DND-41 (cell line): ENCODE measurements at regions not wholly inside any gene's neighbourhood (a gene's known extent, or its start where the extent isn't known, plus 50 kb on each side); places are given as distances from the start of the nearest gene placed in this dataset.

Experiments
- EZH2 ChIP-seq: IDR thresholded peaks from 3 replicates; pipeline ENCODE4 v1.6.1; 2012; ENCODE audit warnings: borderline replicate concordance, low read depth, mild to moderate bottlenecking, moderate library complexity, low read length, inconsistent platforms; ENCODE audit not compliant: severe bottlenecking
- TF ChIP-seq, protein P1 (sequence below): IDR thresholded peaks from 2 replicates; pipeline ENCODE4 v1.5.1; 2012; ENCODE audit warnings: borderline replicate concordance, low read length, moderate library complexity, mild to moderate bottlenecking; ENCODE audit not compliant: poor library complexity, severe bottlenecking; ENCODE audit errors: extremely low read depth

DNA sequence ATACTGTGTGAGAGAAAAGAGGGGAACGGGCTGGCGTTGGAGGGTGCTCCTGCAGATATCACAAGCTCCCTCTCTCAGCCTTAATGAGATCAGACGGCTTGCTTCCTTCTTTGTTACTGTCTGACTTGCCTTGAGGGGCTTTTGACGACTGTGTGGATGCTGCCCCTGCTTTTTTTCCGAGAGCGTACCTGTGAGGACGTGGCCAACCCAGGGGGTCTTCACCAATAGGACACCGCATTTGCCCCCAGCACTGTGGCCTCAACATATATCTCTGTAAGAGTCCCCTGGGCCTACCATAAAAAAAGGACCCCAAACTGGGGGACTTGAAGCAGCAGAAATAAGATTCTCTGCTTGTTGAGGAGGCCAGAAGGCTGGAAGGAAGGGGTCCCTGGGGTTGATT is 143.9 kb downstream of the SHOX start:
- TF ChIP-seq, protein P1, sequence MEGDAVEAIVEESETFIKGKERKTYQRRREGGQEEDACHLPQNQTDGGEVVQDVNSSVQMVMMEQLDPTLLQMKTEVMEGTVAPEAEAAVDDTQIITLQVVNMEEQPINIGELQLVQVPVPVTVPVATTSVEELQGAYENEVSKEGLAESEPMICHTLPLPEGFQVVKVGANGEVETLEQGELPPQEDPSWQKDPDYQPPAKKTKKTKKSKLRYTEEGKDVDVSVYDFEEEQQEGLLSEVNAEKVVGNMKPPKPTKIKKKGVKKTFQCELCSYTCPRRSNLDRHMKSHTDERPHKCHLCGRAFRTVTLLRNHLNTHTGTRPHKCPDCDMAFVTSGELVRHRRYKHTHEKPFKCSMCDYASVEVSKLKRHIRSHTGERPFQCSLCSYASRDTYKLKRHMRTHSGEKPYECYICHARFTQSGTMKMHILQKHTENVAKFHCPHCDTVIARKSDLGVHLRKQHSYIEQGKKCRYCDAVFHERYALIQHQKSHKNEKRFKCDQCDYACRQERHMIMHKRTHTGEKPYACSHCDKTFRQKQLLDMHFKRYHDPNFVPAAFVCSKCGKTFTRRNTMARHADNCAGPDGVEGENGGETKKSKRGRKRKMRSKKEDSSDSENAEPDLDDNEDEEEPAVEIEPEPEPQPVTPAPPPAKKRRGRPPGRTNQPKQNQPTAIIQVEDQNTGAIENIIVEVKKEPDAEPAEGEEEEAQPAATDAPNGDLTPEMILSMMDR = no peak
- no peak for TF ChIP-seq EZH2
